ENCODE measurements at regions not wholly inside any gene's neighbourhood (a gene's known extent, or its start where the extent isn't known, plus 50 kb on each side); places are given as distances from the start of the nearest gene placed in this dataset.

DNA sequence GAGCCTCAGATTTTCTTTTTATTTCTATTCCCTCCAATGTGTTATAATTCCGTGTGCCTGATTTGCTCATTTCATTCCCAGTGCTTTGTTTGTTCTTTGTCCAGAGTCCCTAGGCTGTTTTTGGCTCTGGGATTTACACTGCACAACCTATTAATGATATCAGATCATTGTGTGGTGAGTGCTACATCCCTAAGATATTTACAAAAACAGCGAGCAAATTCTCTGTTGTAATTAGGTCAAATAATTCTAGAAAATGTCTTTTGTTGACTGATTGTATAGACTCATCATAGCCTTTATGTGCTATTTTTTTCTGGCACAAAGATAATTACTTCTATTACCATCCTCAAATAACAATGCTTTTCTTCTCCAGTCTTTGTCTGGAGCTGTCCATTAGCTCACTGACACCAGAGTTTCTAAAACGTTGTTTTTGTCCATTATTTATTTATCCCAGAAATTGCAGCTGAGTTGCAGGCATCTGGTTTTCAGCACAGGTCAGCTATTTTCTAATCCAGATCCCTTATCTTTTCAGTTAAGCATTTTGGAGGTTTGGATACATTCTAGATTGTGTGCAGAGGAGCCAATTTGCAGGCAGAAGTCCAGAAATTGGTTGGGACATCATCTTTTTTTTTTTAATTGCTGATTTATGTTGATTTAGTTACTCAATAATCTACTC is 379.9 kb upstream of the DMAC1 start:
- H3K4me3 ChIP-seq (replicated peaks; ENCODE audit: low read depth, low read length) = no peak overlapping the region
- DNase-seq (ENCODE audit: extremely low read depth, low read depth) = no peak
- TF ChIP-seq, protein P1, sequence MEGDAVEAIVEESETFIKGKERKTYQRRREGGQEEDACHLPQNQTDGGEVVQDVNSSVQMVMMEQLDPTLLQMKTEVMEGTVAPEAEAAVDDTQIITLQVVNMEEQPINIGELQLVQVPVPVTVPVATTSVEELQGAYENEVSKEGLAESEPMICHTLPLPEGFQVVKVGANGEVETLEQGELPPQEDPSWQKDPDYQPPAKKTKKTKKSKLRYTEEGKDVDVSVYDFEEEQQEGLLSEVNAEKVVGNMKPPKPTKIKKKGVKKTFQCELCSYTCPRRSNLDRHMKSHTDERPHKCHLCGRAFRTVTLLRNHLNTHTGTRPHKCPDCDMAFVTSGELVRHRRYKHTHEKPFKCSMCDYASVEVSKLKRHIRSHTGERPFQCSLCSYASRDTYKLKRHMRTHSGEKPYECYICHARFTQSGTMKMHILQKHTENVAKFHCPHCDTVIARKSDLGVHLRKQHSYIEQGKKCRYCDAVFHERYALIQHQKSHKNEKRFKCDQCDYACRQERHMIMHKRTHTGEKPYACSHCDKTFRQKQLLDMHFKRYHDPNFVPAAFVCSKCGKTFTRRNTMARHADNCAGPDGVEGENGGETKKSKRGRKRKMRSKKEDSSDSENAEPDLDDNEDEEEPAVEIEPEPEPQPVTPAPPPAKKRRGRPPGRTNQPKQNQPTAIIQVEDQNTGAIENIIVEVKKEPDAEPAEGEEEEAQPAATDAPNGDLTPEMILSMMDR (IDR thresholded peaks at IDR 0.05; ENCODE audit: low read depth, low read length, missing control alignments) = no peak

DNA sequence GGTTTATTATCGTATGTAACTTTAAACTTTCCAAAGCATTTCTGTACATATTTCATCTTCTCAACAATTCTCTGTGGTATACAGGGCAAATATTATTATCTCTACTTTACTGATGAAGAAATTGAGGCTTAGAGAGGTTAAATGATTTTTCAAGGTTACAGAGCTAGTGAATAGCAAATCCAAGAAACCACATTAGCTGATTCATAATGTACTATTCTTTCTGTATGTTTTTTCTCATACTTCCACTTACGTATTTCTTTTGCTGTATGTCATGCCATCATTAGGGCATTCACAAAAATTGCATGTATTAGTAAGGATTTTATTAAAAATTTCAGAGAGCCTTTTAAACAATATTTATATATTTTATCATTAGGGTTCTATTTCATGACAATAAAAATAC is 372.4 kb upstream of the DMAC1 start:
- DNase-seq (ENCODE audit: extremely low read depth, low read depth) = no peak
- TF ChIP-seq, protein P1 (IDR thresholded peaks at IDR 0.05; ENCODE audit: low read depth, low read length, missing control alignments) = no peak
- H3K4me3 ChIP-seq (replicated peaks; ENCODE audit: low read depth, low read length) = no peak overlapping the region

DNA sequence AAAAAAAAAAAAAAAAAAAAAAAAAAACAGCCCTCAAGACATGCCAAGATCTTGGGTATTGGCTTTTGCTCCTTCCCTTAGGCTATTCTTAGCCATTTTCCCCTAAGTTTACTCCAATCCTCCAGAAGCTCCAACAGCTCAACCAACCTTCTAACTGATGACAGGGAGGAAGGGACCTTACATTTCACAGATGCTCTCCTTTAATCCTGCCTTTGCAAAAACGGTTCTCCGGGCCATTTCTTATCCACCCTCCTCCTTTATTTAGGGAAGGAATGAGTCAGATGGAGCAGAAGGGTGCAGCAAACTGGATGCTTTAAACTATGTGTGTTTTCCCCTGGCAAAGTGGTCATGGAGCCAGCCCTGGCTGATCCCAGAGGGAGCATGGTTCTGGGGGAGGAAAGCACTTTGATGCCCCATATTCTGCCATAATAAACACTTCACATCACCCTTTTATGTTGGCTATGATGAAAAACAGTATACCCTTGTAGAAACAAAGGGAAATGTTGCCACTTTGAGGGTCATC is 369.4 kb upstream of the DMAC1 start:
- TF ChIP-seq, protein P1 (IDR thresholded peaks at IDR 0.05; ENCODE audit: low read depth, low read length, missing control alignments) = no peak
- no peak overlapping the region for H3K4me3 ChIP-seq (replicated peaks; ENCODE audit: low read depth, low read length)
- no peak for DNase-seq (ENCODE audit: extremely low read depth, low read depth)

DNA sequence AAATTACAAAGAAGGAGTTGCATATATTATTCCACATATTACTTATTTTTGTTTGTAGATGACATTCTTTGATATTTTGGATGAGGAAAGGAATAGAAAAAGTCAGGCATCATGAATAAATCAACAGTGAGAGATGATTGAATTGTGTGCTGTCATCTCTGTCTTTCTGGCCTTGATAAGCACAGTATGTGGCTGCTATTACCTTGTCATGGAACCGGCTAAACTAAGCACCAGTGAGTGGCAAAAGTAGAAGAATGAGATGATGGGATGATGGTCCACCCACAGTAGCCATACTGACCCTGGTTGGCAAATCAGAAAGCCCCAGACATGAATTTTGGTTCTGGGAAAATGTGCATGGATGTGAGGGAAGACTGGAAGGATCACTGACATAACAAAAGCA is 361.2 kb upstream of the DMAC1 start:
- H3K4me3 ChIP-seq (replicated peaks; ENCODE audit: low read depth, low read length) = no peak overlapping the region
- TF ChIP-seq, protein P1 (IDR thresholded peaks at IDR 0.05; ENCODE audit: low read depth, low read length, missing control alignments) = no peak
- DNase-seq (ENCODE audit: extremely low read depth, low read depth) = no peak

DNA sequence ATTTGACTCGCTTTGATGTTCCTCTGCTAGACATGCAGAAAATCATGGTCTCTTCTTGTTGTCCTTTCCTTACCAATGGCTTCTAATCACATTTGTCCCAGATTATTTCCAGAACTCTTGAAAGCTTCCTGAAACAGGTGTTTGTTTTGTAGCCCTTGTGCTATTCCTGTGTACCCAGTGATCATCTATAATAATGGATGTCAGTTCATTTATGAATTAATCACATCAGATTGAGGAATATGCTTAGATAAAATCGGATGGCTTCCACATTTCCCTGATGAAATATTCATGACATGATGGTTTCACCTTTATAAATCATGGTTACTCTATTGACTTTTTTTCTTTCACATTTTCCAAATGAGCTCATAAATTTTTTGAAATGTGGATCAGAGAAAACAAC is 359.0 kb upstream of the DMAC1 start:
- TF ChIP-seq, protein P1 (IDR thresholded peaks at IDR 0.05; ENCODE audit: low read depth, low read length, missing control alignments) = no peak
- H3K4me3 ChIP-seq (replicated peaks; ENCODE audit: low read depth, low read length) = no peak overlapping the region
- DNase-seq (ENCODE audit: extremely low read depth, low read depth) = no peak

DNA sequence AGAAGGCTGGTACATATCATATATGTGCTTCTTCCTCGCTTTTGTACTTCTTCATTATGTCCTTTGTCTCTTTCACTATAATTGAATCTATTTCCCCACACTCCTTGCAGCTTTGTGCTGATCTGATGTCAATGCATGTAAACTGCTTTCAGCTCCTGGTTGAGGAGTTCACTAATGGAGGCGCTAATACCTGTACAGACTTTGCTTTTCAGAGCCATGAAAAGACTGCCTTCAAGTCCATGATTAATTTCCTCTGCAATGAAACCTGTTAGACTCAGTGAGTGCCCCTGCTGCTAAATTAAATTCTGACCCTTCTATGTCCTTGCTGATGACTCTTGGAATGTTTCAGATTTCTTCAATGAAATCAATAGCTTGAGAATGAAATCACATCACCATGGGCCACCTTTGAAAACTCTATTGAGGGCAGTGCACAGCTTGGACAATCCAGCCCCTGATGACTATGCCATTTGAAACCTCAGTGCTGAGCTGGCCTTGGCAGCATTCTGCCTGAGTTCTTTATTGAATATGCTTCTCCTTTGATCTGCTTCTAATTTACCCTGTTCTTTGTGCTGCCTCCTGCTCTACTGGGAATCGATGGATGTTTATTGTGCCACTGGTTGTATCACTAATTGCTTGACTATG is 358.2 kb upstream of the DMAC1 start:
- no peak for DNase-seq (ENCODE audit: extremely low read depth, low read depth)
- H3K4me3 ChIP-seq (replicated peaks; ENCODE audit: low read depth, low read length) = no peak overlapping the region
- TF ChIP-seq, protein P1 (IDR thresholded peaks at IDR 0.05; ENCODE audit: low read depth, low read length, missing control alignments) = no peak

Measured in HFF-Myc (cell line).